HG02571 (cell line): ENCODE measurements at regions not wholly inside any gene's neighbourhood (a gene's known extent, or its start where the extent isn't known, plus 50 kb on each side); places are given as distances from the start of the nearest gene placed in this dataset.
"Not testable (repeated sequence)": the region's sequence is repeated elsewhere in the genome, so short reads cannot be mapped to it uniquely, and the experiment has no call there.

ENCODE experiments used
- ATAC-seq: cut with Tn5 transposase; IDR thresholded peaks from one replicate; pipeline ENCODE4 v1.9.1; 2021; ENCODE audit warnings: mild to moderate bottlenecking, moderate library complexity; ENCODE audit not compliant: unreplicated experiment

DNA sequence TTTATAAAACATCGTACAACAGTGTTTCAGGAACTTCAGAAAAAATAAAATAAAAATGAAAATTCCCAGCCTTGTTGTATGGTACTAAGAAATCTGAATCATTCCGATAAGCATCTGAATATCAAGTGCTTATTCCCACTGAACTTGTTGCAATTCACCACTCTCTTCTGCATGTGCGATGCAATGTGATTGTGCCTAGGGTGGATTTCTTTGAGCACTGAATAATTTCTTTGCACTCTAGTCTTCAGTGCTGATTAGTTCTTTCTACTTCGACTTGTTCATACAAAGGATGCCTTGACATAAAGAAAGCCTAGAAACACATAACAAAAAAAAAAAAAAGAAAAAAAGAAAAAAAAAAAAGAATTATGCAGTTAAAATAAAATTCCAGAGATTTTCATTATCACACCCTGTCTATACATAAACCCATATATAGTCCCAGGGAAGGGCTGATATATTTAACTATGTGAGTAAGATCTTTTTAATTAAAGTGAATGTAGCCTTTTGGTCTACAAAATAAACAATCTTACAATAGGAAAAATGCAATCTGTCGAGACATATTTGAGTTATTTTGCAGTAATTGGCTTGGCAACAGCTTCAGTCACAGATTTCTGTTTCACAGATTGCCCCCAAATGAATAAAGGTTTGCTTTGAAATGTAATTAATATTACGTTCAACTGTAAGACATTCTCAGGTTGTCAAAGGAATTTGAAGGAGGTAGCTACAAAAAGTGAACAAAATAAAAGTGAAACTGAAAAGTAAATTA lies 1118.9 kb upstream of the CELF2 start:
- no peak for ATAC-seq

DNA sequence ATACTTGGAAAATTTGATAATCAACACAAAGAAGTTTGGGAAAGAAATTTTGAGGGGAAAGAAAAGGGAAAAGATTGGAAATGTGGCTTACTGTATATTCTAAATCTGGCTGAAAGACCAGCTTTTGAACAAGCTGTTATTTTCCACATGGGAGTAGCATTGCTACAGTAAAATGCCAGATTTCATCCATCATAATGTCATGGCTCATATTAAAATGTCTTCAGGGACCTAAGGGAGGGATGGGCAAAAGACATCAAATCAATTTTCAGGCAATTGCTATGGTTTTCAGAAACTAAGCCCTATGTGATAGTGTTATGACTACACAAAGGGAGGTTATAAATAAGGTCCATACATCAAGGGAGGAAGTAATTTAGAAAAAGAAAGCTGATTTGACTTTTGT lies 1116.9 kb upstream of the CELF2 start:
- no peak for ATAC-seq

- no peak for ATAC-seq
Observed at GRCh38 chr10:9901971-9902370, 1115.7 kb upstream of the CELF2 start.

DNA sequence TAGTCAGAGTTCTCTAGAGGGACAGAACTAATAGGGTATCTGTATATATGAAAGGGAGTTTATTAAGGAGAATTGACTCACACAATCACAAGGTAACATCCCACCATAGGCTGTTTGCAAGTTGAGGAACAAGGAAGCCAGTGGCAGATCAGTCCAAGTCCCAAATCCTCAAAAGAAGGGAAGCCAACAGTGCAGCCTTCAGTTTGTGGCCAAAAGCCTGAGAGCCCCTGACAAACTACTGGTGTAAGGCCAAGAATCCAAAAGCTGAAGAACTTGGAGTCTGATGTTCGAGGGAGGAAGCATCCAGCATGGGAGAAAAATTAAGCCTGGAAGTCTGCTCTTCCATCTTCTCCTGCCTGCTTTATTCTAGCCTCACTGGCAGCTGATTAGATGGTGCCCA lies 1107.2 kb upstream of the CELF2 start:
- no peak for ATAC-seq

GRCh38 chr10:9911488-9911887 lies 1106.2 kb upstream of the CELF2 start:
- ATAC-seq = no peak

DNA sequence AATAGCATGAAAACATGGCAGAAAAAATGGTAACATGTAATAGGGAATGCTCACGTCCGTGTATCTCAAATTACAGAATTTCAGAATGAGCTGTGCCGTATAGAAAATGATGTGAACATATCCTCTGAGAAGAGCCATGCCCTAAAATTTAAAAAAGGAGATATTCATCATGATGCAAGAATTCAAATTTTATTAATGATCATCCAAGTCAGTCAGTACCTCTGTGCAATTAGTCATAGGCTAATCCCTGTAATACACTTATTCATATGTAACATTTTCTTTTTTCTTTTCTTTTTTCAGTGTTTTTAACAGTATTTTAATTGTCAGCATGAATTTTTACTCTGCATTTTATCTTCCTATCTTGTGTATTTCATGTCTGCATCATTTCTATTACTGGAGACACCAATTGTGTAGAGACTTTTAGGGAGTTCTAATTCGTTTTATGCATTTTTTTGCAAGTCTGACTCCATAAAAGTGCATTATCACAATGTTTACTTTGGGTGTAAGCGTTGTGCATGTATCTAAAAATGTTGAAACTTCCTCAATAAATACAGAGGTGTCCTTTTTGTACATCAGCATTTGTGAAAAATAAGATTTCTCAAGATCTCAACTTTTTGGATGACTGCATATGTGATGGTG lies 1103.7 kb upstream of the CELF2 start:
- no peak for ATAC-seq

DNA sequence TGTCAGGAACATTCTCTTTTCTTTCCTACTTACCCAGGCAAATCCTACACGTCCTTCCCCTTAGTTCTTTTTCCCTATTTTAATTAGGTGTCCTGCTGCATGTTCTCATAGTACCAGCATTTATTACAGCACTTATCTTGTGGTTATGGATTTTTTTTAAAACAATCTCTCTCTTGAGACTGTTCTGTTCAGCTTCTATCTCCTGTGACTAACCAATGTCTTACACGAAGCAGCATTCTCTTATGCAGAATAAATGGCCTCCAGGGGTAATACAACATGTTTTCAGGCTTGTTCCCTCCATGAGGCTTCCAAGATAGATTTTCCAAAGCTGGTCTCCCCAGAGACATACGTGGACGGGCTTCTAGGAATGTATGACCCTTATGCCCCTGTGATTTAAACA lies 1096.1 kb upstream of the CELF2 start:
- no peak for ATAC-seq

DNA sequence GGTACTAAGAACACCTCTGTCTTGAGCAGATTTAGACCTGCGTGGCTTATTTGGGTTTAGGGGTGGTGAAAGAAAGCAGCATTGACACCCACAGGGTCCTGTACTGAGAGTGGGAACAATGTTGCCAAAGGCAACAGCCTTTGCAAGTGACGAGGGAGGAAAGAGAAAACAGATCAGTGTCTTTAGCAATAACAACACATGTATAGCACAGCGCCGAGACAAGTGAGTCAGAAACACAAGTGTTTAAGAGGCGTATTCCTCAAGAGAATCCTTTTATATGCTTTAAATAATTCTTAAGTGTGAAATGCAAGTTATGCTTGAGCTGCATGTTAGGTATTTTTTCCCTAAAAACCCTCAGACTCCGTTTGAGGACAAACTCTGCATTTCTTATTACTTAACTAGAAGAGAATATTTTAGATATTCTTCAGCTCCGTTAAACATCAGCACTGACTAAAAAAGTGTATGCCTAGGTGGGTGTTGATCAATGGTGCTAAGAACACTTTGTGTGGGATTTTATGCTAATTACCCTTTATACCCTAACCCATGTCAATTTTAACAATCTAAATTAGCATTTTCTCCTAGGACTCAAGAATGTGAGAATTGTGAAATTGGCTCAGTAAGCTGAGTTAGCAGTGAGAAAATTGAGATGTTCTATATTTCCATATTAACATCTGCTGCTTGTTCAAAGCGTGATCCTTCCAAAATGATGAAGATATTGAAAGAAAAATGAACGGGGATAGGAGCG lies 1095.4 kb upstream of the CELF2 start:
- ATAC-seq = no peak

DNA sequence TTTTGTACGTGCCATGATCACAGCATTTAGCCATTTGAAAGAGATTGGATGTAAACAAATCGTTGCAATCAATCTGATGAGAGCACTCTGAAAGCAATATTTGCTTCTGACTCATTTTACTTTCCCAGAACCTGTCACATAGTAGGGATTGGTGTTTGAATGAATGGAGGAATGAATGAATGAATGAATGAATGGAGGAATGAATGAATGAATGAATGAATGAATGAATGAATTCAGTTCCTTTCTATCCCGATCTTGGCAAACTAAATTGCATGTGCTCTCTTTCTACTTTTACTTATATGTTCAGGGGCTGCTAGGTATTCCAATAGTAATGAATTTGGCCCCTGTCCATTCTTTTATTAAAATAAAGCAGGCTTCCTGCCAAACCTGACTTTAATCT lies 1091.7 kb upstream of the CELF2 start:
- no peak for ATAC-seq

GRCh38 chr10:9926881-9927280 lies 1090.8 kb upstream of the CELF2 start:
- no peak for ATAC-seq

DNA sequence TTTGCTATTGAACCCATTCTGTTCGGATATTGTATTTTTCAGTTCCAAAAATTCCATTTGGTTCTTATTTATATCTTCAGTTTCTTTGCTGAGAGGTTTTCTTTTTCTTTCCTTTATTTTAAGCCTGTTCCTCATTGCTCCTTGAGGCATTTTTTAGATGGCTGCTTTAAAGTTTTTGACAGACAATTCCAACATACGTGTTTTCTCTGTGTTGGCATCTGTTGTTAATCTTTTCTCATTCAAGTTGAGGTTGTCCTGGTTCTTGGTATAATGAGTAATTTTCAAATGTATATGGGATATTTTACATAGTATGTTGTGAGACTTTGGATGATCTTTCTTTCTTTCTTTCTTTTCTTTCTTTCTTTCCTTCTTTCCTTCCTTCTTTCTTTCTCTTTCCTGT lies 1078.0 kb upstream of the CELF2 start:
- no peak for ATAC-seq

- no peak for ATAC-seq
Observed at GRCh38 chr10:9944690-9945089, 1073.0 kb upstream of the CELF2 start.

DNA sequence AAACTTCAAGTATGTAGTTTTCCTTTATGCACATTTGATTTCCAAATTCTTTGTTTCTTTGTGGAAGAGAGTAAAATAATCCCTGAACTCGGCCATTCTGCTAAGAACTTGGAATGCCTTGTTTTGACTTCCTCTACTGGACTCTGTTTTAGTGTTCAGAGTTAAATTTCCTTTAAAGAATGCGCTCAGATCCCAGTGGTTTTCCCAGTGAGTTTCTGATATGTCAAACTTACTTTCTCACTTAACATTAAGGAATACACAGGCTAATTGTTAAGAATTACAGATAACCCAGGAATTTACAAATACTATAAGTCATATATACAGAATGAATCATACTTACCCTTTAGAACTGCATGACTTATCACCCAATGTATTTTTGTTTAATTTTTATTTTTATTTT lies 1067.6 kb upstream of the CELF2 start:
- ATAC-seq = no peak

- ATAC-seq = no peak
Observed at GRCh38 chr10:9951481-9952257, 1066.0 kb upstream of the CELF2 start.

GRCh38 chr10:9957351-9957750 lies 1060.3 kb upstream of the CELF2 start:
- no peak for ATAC-seq

DNA sequence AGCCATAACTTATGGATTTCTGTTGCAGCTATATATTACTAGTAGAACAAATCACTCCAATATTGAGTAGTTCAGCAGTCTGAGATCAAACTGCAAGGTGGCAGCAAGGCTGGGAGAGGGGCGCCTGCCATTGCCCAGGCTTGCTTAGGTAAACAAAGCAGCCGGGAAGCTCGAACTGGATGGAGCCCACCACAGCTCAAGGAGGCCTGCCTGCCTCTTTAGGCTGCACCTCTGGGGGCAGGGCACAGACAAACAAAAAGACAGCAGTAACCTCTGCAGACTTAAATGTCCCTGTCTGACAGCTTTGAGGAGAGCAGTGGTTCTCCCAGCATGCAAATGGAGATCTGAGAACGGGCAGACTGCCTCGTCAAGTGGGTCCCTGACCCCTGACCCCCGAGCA lies 1059.8 kb upstream of the CELF2 start:
- ATAC-seq = not testable (repeated sequence)

GRCh38 chr10:9965341-9965740 lies 1052.3 kb upstream of the CELF2 start:
- no peak for ATAC-seq

DNA sequence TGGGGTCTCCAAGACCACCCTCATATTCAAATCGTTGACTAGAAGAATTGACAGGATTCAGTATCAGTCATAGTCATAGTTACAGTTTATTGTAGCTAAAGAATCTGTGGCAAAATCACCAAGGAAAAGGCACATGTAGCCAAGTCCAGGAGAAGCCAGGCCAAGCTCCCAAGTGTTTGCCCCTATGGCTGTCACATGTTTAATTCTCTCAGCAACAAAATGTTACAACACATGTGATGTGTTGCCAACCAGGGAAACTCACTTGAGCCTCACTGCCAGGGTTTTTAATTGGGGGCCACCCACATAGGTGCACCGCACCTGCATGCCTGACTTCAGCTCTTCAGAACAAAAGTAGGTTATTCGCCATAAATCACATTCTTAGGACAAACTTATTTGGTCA lies 1030.9 kb upstream of the CELF2 start:
- ATAC-seq = no peak

GRCh38 chr10:9987197-9987596 lies 1030.5 kb upstream of the CELF2 start:
- no peak for ATAC-seq

DNA sequence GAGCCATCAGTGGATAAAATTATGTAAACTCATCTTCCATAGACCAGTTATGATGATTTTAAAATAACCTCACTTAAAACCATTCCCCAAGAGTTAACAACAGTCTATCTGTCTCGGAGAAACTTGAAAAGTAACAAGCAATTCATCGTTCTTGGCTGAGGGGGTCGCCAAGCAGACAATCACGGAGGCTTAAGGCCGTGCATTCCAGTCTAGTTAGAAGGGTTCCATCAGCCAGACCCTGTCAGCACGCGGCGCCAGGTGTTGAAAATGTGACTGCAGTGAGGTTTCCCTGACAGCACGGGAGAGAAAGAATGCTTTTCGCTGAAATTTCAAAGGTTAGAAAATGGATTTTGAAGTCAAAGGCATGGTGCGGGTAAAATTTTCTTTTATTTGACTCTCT lies 1025.0 kb upstream of the CELF2 start:
- no peak for ATAC-seq

DNA sequence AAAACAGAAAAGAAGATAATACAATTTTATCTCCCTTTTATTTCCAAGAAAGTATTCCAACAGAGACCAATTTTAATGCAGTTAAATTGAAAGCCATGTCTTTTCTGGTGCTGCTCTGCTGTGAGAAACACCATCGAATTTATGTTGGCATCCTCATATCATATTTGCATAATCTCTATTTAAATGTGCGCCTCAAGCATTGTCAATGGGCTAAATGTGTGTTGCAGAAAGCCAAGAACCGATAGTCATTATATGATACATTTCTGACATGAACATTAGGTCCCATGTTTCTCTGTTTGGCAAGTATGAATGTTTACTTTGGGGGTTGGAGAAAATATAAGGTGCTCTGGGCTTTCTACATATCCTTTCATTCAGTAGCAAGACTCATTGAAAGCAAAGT lies 1023.5 kb upstream of the CELF2 start:
- no peak for ATAC-seq
